Fibroblast of skin of right quadriceps (primary cell): ENCODE measurements at regions not wholly inside any gene's neighbourhood (a gene's known extent, or its start where the extent isn't known, plus 50 kb on each side); places are given as distances from the start of the nearest gene placed in this dataset.

Experiments
- DNase-seq: peaks from one replicate; pipeline ENCODE4 v3.0.0-alpha.2; 2013

- DNase-seq = no peak
These were observed 812.7 kb downstream of the DCDC2C start for GRCh38 chr2:4515871-4516761.

DNA sequence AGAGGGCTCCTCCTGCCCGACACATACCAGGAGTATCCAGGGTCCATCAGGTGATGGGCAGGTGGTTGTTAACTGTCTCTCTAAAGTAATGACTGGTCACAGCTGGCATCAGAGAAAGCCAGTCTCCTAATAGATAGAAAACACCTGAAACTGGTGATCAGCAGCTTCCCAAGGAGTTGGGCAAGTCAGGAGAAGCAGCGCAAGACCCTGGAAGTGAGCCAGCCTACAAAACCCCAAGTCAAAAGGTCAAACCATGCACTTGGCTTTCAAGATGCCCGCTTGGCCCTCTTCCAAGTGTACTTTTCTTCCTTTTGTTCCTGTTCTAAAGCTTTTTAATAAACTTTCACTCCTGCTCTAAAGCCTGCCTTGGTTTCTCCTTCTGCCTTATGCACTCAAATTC, 815.2 kb downstream of the DCDC2C start:
- no peak for DNase-seq

GRCh38 chr2:4522498-4523421, 819.4 kb downstream of the DCDC2C start:
- DNase-seq = no peak

DNA sequence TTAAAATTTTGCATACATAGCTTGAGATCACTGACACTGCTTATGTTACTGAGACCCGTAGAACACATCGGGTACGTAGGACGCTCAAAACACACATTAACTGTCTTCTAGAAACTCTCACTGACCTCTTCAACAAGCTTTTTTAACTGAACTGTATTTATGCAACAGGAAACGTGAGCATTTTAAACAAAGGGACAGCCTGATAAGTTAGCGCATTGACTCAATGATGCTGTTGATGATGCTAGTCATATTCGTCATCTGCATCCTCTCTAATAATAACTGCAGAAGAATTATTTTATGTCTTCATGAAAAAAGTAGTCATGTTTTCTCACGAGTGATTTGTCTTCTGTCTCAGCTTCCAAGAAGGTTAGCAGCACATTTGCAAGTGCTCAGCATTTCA, 824.0 kb downstream of the DCDC2C start:
- no peak for DNase-seq

GRCh38 chr2:4528246-4528645, 824.9 kb downstream of the DCDC2C start:
- DNase-seq = no peak

DNA sequence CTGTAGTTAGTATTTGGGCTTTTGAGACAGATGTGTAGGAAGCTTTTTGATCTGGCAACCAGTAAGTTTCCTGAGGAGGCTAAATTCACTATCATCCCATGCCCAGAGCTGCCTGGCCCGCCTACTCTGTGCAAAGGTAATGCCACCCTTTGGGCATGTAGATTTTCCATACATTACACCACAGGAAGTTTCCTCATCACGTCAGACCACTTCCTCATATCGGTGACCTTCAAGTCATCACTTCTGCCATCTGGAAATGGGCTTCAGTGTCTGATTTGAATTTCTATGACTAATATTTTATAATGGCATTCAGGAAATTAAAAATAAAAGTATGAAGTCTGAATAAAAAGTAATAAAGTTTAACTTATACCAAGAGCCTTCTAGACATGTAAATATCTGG, 825.4 kb downstream of the DCDC2C start:
- DNase-seq = no peak

GRCh38 chr2:4529738-4530137, 826.4 kb downstream of the DCDC2C start:
- DNase-seq = no peak

GRCh38 chr2:4530231-4530630, 826.9 kb downstream of the DCDC2C start:
- DNase-seq = no peak

GRCh38 chr2:4533806-4534205, 830.4 kb downstream of the DCDC2C start:
- no peak for DNase-seq

GRCh38 chr2:4539121-4539520, 835.7 kb downstream of the DCDC2C start:
- DNase-seq = no peak

DNA sequence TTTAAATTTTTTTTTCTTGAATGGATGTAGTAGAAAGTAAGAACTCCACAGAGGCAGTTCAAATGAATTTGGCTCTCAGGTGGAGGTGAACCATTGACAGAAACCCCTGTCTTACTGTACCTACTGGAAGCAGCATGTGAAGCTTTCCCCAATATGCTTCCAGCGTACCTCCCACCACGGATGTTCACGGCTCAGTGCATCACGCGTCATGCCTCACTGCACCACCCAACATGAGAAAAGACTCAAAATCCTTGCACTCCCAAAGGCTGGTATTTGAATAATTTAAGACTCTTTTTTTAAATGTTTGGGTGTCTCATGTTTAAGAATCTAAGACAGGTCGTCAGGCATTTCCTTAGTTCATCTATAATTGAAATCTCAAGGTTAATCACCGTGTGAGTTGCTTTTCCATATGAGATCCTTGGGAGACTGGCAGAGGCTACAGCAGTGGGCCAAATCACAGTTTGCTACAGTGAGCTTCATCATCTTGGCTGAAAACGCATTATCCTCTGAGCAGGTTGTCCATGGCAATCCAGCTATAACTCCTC, 846.4 kb downstream of the DCDC2C start:
- no peak for DNase-seq

DNA sequence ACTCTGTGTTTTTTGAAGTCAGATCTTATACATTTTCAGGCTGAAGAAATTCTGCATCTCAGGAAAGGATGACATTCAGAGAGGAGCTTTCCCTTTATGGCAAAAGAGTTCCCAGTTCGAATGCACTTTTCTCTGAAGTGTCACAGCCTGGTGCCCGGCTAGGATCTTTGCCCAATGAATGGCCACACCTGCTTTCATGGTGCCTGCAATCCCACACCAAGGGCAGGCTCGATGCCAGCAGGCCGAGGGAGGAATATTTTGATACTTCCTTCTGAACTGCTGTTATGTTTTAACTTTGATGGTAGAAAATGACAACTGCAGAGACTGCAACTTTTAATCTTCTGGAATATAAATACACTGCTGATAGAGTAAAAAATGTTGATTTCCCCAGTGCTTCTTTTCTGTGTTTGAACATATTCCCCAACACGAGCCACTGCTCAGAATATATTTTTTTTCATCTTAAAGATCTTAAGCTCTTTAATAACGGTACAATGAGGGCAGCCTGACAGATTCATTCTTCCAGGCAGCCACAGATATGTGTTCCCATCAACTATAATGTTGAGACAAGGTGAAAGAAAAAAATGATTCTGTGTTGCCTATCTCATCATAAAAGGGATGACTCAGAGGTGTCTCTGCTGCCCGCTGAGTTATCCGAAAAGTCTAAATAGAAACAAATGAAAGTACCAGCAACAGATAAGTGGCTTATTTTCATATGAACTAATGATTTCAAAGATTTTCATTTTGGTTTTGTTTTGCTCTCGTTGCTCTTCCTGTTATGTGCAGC, 848.5 kb downstream of the DCDC2C start:
- DNase-seq = no peak

DNA sequence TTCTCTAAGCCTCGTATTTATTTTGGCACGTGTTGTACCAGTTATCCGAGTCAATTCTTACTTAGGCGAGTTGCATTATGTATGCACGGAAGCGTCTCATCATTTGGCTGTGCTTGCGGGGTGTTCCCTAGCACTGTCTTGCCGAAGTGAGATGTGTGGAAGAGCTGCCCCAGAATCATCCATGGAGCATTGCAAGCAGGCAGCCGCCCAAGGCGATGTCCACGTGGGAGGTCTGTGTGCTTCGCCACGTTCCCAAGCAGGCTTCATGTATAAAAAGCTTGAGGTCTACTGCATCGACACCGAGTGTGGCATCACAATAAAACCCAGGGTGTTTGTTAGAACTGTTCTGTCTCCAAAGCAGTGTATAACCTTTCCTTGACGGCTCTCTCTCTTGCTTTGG, 849.9 kb downstream of the DCDC2C start:
- DNase-seq = no peak

GRCh38 chr2:4556135-4556896, 852.9 kb downstream of the DCDC2C start:
- DNase-seq = no peak

DNA sequence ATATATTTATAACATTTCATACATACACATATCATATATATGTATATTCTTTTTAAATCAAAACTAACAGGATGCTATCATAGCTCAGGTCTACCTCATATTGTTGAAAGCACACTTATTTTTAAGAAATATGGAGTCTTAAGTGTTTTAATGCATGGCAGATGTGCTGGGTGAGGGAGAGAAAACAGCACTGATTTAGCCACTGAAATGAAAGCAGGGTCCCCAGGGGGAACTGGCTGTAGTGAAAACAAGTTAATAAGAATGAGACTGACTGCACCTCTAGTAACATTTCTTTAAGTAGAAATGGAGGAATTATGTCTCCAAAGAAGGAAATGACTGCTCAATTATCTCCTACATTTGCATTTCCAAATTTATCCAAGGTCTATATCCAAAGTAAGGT, 857.8 kb downstream of the DCDC2C start:
- no peak for DNase-seq

DNA sequence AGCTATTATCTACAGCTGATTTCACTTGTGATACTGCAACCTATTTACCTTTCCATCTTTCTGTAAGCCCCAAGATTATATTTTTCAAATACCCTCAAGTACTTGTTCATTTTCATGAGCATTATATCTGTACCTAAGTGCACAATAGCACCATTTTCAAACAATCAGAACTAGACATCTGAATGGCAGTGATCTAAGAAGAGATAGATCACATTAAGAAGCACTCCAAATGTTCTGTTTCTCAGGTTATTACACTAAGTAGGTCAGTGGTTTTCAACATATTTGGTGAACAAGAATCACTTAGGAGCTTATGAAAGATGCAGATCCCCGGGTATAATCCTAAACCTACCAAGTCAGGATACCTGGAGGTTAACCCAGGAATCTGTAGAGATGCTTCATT, 872.7 kb downstream of the DCDC2C start:
- no peak for DNase-seq

DNA sequence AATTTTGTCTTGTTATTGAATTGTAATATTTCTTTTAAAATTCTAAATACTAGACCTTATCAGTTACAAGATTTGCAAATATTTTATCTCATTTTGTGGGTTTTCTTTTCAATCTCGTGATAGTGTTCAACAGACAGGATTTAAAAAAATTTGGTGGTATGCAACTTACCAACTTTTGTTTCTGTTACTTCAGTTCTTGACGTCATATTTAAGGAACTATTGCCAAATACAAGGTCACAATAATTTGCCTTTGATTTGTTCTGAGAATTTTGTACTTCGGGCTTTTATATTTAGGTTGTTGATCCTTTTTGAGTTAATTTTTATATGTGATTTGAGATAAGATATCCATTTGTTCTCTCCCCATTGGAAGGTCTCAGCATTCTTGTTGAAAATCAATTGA, 876.6 kb downstream of the DCDC2C start:
- no peak for DNase-seq

DNA sequence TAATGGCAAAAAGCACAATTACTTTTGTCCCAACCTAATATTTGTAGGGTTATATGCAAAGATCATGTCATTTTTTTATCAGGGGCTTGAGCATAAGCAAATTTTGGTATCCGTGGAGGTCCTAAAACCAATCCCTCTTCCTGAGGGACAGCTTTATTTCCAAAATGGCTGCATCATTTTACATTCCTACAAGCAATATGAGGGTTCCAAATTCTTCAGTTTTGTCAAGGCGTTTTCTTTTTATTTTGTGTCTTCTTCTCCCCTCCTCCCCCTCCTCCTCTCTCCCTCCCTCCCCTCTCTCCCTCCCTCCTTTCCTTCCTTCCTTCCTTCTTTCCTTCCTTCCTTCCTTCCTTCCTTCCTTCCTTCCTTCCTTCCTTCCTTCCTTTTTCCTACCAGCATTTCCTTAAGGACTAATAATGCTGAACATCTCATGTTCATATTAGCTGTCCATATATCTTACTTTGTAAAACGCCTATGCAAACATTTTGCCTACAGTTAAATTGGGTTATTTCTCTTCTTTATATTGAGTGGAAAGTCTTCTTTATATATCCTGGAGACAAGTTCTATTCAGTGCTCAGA, 881.8 kb downstream of the DCDC2C start:
- DNase-seq = no peak

GRCh38 chr2:4588606-4589005, 885.2 kb downstream of the DCDC2C start:
- DNase-seq = no peak

DNA sequence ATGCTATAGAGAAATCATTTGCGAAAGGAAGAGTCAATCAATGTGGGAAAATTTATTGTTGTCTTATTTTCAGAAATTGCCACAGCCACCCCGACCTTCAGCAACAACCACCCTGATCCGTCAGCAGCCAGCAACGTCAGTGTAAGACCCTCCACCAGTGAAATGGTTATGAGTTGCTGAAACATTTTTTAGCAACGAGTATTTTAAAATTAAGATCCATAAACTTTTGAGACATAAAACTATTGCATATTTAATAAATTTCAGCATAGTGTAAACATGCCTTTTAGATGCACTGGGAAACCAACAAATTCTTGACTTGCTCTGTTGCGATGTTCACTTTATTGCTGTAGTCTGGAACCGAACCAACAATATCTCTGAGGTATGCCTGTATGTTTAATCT, 887.9 kb downstream of the DCDC2C start:
- no peak for DNase-seq

DNA sequence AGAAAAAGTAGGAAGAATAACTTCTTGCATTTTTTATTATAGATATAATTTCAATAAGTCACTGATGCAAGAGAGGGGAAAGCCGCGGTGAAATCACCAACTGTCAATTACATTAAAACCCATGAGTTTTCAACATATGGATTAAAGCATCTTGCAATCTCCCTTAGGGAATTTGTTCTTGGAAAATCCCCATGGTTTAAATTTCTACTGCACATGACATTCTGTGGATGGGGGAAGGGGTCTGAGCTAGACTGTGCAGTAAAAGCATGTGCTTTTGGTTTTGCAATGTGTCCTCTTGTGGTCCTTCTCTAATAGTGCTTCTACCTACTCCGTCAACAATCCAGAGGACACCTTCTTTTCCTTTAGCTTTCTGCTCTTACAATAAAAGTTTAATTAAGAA, 894.0 kb downstream of the DCDC2C start:
- DNase-seq = no peak

DNA sequence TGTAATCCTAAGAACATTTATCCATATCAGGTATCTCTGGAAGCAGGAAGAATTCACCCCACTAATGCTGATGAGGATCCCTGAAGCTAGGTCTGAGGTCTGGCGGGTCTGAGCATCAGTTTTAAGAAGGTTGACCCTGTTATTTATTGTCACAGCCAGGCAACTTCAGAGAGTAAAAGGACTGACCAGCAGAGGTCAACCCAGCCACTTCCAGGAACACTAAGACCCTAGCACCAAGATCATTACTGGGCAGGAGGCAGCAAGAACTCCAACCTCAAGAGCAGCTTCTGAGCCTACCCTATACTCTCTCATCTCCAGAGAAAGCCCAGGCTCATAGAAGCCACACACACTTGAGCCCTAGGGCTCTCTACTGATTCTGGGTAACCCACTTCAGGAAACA, 901.4 kb downstream of the DCDC2C start:
- no peak for DNase-seq
